ENCODE measurements at regions not wholly inside any gene's neighbourhood (a gene's known extent, or its start where the extent isn't known, plus 50 kb on each side); places are given as distances from the start of the nearest gene placed in this dataset.

DNA sequence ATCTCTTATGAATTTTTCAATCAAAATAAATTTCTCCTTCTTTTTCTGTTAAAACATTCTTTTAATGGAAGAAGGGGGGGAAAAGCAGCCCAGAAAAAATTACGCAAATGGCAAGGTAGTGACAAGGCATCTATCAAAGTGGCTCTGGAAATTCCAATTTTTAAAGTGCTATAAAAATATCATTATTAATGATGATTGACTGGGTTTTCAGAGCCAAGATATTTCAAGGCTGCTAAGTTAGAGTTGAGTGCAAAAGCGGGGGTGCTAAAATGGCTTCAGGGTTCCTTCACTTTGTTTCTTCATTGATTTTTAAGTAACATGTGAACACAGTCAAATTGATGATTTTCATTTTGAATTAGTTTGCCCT, 171.6 kb upstream of the CITED2 start:
- DNase-seq (ENCODE audit: low read depth): no peak

DNA sequence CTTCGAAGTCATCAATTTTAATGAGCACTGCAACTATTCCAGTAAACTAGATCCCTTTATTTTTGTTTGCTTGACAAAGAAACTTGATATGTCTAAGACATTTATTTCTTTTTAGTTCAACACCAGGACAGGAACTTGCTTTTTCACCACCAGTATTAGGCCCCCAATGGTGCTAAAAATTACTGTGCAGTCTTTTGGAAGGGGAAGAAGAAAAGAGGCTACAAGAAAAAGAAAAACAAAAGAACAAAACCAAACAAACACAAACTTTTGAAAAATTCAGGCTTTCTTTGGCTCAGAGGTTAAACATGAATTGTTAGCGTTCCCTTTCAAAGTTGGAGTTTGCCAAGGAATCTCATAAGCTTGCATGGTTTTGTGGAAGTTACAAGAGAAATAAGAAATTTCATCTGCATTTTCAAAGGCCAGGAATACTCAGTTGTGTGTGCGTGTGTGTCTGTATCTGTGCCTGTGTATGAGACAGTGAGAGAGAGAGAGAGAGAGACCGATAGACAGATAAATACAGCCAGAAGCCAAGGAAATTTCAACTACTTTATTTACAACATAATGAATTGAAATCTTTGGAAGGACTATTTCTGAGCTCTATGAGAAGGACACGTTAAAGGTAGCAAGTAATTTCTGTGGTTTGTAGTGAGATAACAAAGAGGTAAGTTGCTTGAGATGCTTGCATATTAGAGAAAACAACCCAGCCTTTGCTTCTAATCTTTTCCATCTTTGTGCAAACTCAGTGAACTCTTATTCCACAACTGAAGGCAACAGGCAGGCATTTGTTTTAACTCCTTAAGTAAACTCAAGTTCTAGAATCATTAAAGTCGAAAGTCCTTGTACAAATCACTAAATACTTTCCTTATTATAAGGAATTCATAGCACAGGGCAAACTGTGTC, 171.0 kb upstream of the CITED2 start:
- DNase-seq (ENCODE audit: low read depth): no peak

DNA sequence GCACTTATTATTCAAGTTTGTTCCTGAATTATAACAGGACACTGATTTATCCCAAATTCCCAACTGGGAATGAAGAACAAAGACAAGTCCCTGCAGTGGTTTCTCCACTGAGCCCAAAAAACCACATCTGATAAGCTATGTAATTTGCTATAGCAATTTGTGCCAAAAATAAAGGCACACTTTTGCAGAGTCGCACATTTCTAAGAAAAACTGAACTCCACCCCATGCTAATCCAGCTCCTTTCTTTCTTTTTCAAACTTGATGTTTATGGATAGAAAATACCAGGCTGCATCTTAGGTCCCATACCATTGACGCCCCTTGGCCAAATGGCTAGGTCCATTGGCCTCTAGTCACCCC, 170.2 kb upstream of the CITED2 start:
- no peak for DNase-seq (ENCODE audit: low read depth)

DNA sequence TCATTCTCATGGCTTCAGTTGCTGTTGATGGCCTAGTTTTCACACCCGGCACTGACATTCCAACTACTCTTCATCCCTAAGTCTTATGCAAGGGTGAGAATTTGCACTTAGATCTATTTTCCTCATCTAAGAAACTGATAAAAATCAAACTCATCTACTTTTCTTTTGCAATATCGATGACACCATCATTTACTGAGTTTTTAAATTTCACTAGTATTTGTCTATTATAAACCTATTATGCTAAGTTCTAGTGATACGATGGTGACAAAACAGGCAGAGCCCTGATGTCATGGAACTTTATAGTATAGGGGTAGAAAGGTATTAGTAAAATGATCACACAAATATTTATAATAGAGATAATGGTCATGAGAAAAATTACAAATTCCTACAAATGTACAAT, 167.9 kb upstream of the CITED2 start:
- no peak for DNase-seq (ENCODE audit: low read depth)

DNA sequence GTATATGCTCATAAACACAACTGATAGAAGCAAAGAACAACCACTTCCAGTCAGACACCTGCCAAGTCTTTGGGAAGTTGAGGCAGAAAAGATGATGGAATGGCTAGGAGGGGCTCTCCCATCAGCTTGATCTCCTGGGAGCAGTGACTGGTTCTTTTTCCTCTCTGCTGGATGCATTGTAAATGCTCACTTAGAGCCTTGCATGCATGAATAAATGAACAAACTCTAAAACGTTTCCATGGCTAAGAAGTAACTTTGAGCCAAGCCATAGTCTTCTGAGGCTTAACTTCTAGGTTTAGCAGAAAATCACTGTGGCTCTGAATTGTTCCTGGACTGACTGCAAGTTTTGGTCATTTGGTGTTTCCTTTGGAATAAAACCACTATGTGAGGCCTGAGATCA, 166.4 kb upstream of the CITED2 start:
- DNase-seq (ENCODE audit: low read depth): no peak

DNA sequence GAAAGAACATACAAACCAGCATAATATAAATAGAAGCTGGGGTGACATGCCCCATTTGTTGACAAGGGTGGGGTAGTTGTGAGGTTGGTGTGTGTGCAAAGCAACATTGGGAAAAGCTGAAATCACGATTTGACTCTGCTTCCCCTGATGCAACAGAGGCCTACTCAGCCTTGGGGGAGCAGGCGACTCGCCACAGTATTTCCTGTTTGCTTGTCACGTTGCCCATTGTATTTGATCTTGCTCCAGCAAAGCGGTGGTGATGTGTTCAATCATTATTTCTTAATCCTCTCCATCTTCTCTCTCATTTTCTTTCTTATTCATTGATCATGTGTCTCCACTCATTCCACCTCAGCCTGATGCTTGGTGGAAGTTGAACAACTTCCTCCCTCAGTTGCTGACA, 165.8 kb upstream of the CITED2 start:
- DNase-seq (ENCODE audit: low read depth): no peak

DNA sequence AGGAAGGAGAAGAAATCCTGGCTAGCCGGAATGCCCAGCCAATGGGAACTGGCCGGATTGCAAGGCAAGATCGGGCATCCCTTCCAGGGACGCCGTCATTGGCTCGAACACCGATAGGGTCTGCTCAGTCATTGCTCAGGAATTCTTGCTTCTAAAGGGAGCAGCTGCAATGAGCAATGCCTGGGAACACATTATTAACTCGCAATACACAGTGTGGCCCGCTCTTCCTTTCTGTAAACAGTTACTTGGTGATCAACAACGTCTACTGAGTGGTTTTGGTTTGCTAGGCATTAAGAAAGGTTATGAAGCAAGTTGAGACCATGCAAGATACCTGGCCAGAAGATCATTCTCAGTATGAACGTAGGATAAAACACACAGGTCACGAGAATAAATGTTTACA, 165.4 kb upstream of the CITED2 start:
- DNase-seq (ENCODE audit: low read depth): no peak

DNA sequence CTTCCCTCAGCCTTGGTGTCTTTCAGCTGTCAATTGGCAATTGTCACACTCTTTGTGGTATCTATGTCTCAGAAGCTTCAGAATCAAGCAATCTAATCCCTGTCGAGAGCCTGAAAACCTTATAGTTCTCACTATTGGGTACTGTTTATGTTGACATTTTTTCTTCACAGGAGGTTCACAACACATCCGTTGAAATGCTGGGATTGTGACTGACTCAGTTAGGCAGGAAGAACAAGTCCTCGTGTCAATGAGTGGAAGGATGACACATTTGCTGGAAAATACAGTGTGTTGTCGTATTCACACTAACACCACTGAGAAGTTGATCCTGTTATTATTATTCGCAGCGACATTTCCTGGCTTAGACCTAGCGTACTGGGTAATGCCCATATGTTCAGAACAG, 163.9 kb upstream of the CITED2 start:
- DNase-seq (ENCODE audit: low read depth): no peak

DNA sequence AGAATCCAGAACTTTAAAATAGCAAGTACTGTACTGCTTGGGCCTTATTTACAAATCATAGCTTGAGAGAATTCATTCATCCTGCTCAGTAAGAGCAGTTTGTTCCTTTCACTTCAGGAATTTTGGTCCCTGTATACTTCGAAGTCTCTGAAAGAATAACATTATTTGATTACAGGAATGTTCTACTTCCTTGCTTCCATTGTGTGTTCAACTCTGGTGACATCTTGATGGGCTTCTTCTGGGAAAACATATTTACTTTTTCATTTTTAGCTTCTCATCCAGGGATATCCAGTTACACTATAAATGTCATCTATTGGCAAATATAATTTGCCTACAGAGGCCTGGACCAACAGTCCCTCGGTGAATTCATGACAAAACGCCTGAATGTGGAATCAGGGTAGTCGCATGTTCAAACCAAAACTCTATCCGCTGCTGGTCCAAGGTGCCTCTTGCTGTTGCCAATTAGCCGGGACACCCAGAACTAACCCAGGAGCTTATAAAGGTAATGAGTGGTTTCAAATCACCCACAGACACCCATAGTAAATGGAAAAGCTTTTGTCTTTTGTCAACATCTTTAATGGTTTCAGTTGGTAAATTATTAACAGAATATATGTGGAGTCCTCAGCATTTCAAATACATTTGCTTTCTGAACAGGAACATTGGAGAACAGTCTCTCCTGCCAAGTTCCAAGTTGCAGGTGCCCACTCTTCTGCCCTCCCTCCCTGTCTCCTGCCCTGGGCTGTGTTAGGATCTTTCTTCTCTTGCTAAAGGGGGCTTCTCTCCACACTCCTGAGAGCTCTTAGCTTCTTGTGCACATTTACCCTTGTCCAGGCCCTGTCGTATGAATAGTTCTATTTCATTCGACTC, 162.5 kb upstream of the CITED2 start:
- no peak for DNase-seq (ENCODE audit: low read depth)

DNA sequence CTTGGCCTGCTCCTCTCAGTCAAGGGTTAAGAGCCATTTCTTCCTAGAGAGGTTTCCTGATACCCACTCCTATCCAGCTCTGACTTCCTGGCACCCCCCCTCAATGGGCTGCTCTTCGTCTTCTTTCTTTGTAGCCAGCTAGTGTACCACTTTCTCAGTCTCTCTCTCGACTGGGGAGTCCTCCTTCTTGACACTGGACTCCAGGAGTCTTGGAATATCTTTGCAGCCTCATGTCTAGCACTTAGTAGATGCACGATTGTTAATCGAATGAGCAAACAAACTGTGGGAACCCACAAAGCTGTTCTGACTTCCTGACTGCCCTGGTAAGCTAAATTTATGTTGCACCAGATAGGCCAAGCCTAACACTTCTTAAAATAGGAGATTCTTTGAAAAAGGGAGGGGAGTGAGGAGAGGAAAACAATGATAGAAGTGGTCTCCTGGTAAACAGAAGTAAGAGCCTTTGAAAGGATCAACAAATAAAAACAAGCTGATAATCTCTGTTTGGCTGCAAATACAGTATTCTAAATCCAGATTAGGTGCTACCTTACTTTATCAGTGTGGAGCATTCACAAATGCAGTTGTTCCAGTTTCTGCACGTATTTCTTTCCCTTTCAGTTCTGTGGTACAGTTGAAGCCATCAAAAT, 160.1 kb upstream of the CITED2 start:
- no peak for DNase-seq (ENCODE audit: low read depth)

DNA sequence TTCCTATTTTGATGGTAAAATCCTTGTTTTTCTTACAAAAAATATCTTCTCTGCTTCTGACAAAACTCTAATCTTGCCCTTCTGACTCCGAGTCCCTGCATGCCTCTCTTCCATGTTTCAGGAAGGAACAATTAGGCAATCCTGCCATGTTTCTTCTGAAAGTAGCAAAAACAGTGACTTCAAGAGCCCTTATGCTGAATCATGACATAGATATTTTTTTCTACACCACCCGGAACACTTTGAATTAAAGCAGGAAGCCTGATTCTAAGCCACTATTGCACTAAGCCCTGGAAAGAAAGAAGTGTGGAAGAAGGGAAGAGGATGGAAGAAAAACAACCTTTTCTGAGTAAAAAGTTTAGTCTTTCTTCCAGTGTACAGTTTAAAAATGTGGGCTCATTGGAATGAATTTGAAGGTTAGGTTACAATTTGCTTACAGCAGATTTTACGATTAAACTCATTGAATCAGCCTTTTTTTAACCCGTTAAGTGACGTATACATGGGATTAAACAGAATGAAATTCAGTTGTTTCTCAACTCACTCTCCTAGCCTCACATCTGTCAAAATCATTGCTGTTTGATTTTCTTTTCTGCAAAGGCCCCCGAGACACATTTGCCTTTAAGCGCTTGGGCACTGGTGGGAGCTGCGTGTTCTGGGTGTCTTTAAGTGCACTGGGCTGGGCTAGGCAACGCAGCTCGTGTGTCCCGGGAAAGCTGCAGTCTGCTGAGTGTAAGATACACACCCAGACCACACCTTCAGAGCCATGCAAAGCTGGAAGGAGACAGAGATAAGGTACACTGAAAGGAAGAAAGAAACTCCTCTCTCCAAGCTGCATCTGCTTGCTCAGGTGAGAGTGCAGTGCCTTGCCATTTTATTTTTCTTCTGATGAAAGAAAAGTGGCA, 159.4 kb upstream of the CITED2 start:
- DNase-seq (ENCODE audit: low read depth): no peak

DNA sequence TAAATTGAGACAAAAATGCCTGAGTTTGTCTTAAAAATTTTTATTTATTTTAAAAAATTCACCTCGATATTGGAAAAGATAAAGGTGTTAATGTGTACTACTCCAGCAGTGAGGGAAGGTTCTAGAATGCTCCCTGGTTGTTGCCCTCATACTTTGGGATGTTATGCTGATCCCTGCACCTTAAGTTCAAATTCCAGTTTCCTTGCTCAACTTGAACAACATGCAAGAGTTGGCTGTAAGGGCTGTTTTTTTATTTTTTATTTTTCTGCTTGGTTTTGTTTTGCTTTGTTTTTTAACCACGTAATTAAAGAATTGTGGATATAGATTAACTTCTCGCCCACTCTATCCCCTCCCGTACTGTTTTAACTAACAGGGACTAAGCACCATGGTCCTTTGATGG, 158.7 kb upstream of the CITED2 start:
- DNase-seq (ENCODE audit: low read depth): no peak

DNA sequence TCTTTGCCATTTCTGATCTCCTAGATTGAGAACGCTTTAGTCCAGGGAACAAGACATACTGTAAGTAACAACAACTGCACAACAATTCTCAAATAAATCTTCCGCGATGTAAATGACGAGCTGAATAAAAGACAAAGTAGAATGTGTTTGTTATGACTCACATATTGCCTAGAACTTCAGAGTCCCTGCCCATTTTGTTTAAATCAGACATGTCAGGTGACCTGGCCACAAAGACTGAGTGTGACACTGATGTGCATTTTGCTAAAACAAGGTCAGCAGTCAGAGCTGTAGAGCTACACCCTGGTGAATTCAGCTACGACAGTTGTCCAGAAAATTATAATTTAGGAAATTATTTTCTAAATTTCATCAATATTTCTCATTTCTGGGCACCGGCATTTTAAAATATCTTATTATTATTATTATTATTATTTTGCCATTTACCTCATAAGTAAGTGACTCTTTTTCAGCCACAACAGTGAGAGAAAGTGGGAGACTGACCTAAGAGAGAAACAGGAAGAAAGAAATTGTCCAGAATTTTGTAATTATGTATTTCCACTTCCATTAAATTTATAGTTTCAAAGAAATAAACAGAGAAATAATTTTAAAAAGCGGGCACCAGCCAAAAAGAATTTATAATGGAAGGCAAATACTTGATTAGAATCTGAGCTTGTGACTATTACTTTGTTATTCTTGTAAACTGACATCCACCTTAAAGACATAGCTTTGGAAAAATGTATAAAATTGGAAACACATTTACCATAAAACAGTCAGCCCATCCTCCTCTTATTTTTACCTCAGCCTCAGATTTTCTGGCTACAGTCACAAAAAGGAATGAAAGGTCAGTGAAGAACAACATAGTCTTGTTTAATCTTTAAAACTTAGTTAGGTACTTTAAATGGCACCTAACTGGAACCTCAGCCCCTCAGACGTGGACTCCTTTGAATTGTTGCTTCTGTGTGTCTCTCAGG, 157.0 kb upstream of the CITED2 start:
- no peak for DNase-seq (ENCODE audit: low read depth)

DNA sequence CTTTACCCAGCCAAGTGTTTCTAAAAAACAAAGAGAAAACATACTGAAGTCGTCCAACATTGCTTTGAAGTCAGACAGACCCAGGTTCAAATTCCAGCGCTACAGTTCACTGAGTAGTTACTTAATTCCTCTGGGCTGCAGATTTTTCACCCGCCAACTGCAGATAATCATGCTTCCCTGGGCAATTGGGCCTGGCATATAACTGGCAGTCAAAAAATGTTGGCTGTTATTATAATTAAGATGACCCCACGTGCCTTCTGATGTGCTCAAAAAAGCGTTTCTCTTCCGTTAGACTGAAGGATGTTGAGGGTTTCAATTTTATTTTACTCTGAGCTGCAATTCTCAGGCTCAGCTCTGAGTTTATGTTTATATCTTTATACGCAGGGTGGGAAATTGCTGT, 156.1 kb upstream of the CITED2 start:
- DNase-seq (ENCODE audit: low read depth): no peak

DNA sequence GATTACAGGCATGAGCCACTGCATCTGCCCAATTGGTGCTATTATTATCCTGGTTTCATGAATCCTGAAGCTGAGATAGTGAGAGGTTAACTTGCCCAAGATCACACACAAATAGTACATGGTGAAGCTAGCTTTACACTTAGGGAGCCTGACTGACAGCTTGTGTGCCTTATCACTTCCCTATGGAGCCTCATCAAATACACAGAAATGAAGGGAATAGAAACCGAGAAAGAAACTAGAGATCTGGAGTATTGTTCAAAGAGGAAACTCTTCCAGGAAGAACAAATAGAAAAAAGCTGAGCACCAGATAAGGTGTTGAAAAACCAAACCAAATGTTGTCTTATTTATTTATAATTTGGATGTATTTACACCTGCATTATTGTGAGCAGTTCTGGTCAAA, 155.0 kb upstream of the CITED2 start:
- DNase-seq (ENCODE audit: low read depth): no peak

DNA sequence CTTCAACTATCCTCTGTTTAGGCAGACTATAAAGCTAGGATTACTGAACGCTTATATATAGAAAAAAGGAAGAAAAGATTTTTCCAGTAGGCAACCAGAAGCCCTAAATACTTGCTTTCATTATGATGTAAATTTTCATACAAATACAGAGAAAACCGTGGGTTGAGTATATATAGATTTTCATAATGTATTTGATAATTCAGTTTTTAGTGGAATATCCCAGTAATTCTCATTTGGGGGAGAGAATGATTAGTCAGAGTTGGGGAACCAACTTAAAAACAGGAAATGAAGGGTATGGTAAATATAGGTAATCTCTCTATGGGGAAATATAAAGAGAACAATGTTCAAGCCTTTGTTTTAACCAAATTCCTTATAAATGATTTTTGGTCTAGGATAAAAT, 154.0 kb upstream of the CITED2 start:
- DNase-seq (ENCODE audit: low read depth): no peak

DNA sequence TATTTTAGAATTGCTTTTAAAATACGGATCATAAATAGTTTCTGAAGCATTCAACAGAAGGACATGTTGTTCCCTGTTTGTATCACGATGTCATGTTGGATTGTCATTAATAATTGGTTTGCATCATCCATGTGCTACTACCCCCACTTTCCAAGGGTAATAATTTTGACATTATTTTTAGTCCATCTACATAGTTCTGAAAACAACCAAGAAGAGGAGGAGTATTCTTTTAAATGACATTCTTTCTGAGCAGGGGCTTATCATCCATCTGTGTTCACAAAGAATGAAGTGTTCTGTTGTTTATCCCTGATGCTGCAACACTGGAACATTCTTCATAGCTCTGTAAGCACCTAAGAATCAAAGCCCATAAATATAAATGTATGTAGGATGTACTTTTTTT, 151.0 kb upstream of the CITED2 start:
- no peak for DNase-seq (ENCODE audit: low read depth)

DNA sequence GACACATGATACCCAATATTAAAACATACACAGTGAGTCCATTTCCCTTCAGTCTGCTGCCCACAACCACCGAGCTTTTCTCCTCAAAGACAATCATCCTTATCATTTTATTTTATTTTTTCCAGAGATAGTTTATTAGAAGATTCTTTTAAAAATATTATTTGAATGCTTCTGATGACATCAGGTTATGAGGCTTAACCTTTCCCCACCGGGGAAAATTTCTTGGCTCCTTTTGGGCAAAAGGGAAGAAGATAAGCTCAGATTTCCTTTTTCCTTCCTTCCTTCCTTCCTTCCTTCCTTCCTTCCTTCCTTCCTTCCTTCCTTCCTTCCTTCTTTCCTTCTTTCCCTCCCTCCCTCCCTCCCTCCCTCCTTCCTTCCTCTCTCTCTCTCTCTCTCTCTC, 149.5 kb upstream of the CITED2 start:
- no peak for DNase-seq (ENCODE audit: low read depth)

DNA sequence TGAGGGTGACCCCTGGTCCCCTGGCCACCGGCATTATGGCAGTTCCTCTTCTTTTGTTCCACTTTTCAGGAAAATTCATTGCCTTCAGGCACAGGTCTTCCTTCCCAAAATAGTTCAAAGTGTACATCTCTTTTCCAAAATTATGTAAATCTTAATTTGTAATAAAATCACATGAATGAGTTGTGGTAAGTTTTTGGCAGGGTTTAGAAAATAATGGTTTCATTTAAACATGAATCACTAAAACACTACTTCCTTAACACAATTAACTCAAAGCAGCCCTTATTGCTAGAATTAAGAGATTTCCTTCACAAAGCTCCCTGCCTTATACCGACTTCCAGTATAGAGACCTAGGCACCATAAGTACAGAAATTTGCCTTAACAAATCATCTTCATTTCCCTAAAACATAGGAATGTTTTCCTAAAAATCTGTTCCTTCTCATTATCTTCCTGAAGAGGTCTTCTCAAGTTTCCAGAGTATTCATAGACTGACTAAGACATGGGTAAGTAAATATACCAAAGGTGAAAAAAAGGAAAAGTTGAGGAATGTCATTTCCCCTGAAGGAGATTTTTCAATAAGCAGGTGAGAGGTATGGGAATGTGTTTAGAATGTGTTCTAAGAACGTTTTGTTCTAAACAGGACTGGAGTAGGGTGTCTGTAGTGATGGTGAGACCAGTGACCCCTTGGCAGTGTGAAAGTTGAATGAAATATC, 148.2 kb upstream of the CITED2 start:
- DNase-seq (ENCODE audit: low read depth): no peak

DNA sequence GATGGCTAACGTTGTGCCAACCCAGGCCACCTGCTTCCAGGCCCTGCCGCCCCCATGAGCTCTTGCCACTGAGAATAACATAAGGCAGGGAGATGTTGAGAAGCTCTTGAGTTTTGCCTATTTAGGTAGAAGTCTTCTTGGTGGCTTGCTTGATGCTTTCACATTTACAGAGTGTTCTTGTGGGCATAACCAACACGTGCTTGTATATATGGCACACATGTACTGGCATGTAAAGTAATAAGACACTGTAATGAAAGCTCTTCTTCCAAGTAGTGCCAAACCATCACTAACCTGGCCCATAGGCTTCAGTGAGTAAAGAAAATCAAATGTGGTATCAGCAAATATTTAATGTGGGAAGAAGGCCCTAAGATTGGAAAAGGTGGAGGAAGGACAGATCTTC, 146.9 kb upstream of the CITED2 start:
- DNase-seq (ENCODE audit: low read depth): no peak

Data from forelimb muscle (tissue), 1 donor.